Activated T-helper 2 cell treated with anti-CD3 and anti-CD28 coated beads, Interferon-gamma antibody, Interleukin-2, Interleukin-4, amounts not matched to agents 10 μg/mL and 5 μg/mL and 100 μg/mL, durations not matched to agents 14 hours and 24 hours and 36 hours (primary cell): ENCODE measurements at regions not wholly inside any gene's neighbourhood (a gene's known extent, or its start where the extent isn't known, plus 50 kb on each side); places are given as distances from the start of the nearest gene placed in this dataset.
"Not testable (repeated sequence)": the region's sequence is repeated elsewhere in the genome, so short reads cannot be mapped to it uniquely, and the experiment has no call there.

Experiments
- DNase-seq: peaks from one replicate; pipeline ENCODE4 v3.0.0; 2021; ENCODE audit warnings: low spot score
- H3K27ac Mint-ChIP-seq: one replicate; pipeline ENCODE4 v1.8.0; 2021; ENCODE audit warnings: mixed read lengths
- H3K27me3 Mint-ChIP-seq: one replicate; pipeline ENCODE4 v1.8.0; 2021; ENCODE audit warnings: low read depth, mixed read lengths
- H3K36me3 Mint-ChIP-seq: one replicate; pipeline ENCODE4 v1.8.0; 2021; ENCODE audit warnings: low read depth, mixed read lengths
- H3K4me1 Mint-ChIP-seq: one replicate; pipeline ENCODE4 v1.8.0; 2021; ENCODE audit warnings: low read depth, mixed read lengths
- H3K4me3 Mint-ChIP-seq: one replicate; pipeline ENCODE4 v1.8.0; 2021; ENCODE audit warnings: low read depth, mild to moderate bottlenecking, moderate library complexity, mixed read lengths
- H3K9me3 Mint-ChIP-seq: one replicate; pipeline ENCODE4 v1.8.0; 2021; ENCODE audit warnings: mixed read lengths
- intact Hi-C: fragments of 100-400 bp; cut with micrococcal nuclease; formaldehyde crosslinking; loops from one replicate; pipeline ENCODE4 v1.15.1; 2023

GRCh38 chr4:23039818-23040217 is 347.1 kb downstream of the GBA3 start:
- intact Hi-C loops, result no loop called here
- no peaks in the 10 kb centered on the region for H3K4me1 Mint-ChIP-seq
- H3K9me3 Mint-ChIP-seq, result no peaks in the 10 kb centered on the region
- no peaks in the 10 kb centered on the region for H3K36me3 Mint-ChIP-seq
- no peak overlapping the region for H3K4me3 Mint-ChIP-seq
- H3K27me3 Mint-ChIP-seq, result no peaks in the 10 kb centered on the region
- DNase-seq, result no peak
- H3K27ac Mint-ChIP-seq, result no peak overlapping the region

- intact Hi-C loops, result no loop called here
- H3K4me1 Mint-ChIP-seq, result no peaks in the 10 kb centered on the region
- H3K4me3 Mint-ChIP-seq, result no peak overlapping the region
- no peaks in the 10 kb centered on the region for H3K27me3 Mint-ChIP-seq
- H3K36me3 Mint-ChIP-seq, result no peaks in the 10 kb centered on the region
- H3K9me3 Mint-ChIP-seq, result no peaks in the 10 kb centered on the region
- no peak for DNase-seq
- no peak overlapping the region for H3K27ac Mint-ChIP-seq
Measured at GRCh38 chr4:23038626-23039491, 346.1 kb downstream of the GBA3 start.

GRCh38 chr4:23036921-23037495 is 344.3 kb downstream of the GBA3 start:
- Mint-ChIP-seq H3K4me1 (no peaks in the 10 kb centered on the region), H3K27me3 (no peaks in the 10 kb centered on the region), H3K4me3 (no peak overlapping the region), H3K36me3 (no peaks in the 10 kb centered on the region), H3K27ac (no peak overlapping the region), H3K9me3 (no peaks in the 10 kb centered on the region)
- intact Hi-C loops, result no loop called here
- DNase-seq, result no peak

- Mint-ChIP-seq H3K4me1 (no peaks in the 10 kb centered on the region), H3K27ac (no peak overlapping the region), H3K36me3 (no peaks in the 10 kb centered on the region), H3K4me3 (no peak overlapping the region), H3K9me3 (no peaks in the 10 kb centered on the region), H3K27me3 (no peaks in the 10 kb centered on the region)
- DNase-seq, result no peak
- intact Hi-C loops, result no loop called here
Measured at GRCh38 chr4:23036503-23036902, 343.8 kb downstream of the GBA3 start.

GRCh38 chr4:23035521-23036056 is 342.9 kb downstream of the GBA3 start:
- H3K4me1 Mint-ChIP-seq, result no peaks in the 10 kb centered on the region
- intact Hi-C loops, result no loop called here
- H3K27ac Mint-ChIP-seq, result no peak overlapping the region
- no peak overlapping the region for H3K4me3 Mint-ChIP-seq
- H3K27me3 Mint-ChIP-seq, result no peaks in the 10 kb centered on the region
- DNase-seq, result no peak
- no peaks in the 10 kb centered on the region for H3K36me3 Mint-ChIP-seq
- H3K9me3 Mint-ChIP-seq, result no peaks in the 10 kb centered on the region

- no peaks in the 10 kb centered on the region for H3K27me3 Mint-ChIP-seq
- no peaks in the 10 kb centered on the region for H3K36me3 Mint-ChIP-seq
- no peaks in the 10 kb centered on the region for H3K9me3 Mint-ChIP-seq
- H3K4me3 Mint-ChIP-seq, result no peak overlapping the region
- intact Hi-C loops, result no loop called here
- H3K4me1 Mint-ChIP-seq, result no peaks in the 10 kb centered on the region
- no peak for DNase-seq
- H3K27ac Mint-ChIP-seq, result no peak overlapping the region
Measured at GRCh38 chr4:23034731-23035130, 342.0 kb downstream of the GBA3 start.

- no peaks in the 10 kb centered on the region for H3K27me3 Mint-ChIP-seq
- H3K27ac Mint-ChIP-seq, result no peak overlapping the region
- H3K36me3 Mint-ChIP-seq, result no peaks in the 10 kb centered on the region
- DNase-seq, result no peak
- H3K4me1 Mint-ChIP-seq, result no peaks in the 10 kb centered on the region
- no peak overlapping the region for H3K4me3 Mint-ChIP-seq
- intact Hi-C loops, result no loop called here
- H3K9me3 Mint-ChIP-seq, result no peaks in the 10 kb centered on the region
Measured at GRCh38 chr4:23033796-23034195, 341.1 kb downstream of the GBA3 start.

- H3K36me3 Mint-ChIP-seq, result no peaks in the 10 kb centered on the region
- DNase-seq, result no peak
- intact Hi-C loops, result no loop called here
- no peaks in the 10 kb centered on the region for H3K9me3 Mint-ChIP-seq
- H3K4me1 Mint-ChIP-seq, result no peaks in the 10 kb centered on the region
- H3K27ac Mint-ChIP-seq, result no peak overlapping the region
- no peak overlapping the region for H3K4me3 Mint-ChIP-seq
- no peaks in the 10 kb centered on the region for H3K27me3 Mint-ChIP-seq
Measured at GRCh38 chr4:23028875-23029274, 336.1 kb downstream of the GBA3 start.

- no peaks in the 10 kb centered on the region for H3K4me1 Mint-ChIP-seq
- H3K27me3 Mint-ChIP-seq, result no peaks in the 10 kb centered on the region
- H3K27ac Mint-ChIP-seq, result no peak overlapping the region
- intact Hi-C loops, result no loop called here
- DNase-seq, result no peak
- H3K36me3 Mint-ChIP-seq, result no peaks in the 10 kb centered on the region
- no peaks in the 10 kb centered on the region for H3K9me3 Mint-ChIP-seq
- H3K4me3 Mint-ChIP-seq, result no peak overlapping the region
Measured at GRCh38 chr4:23023666-23024065, 330.9 kb downstream of the GBA3 start.

GRCh38 chr4:23023121-23023520 is 330.4 kb downstream of the GBA3 start:
- Mint-ChIP-seq H3K9me3 (no peaks in the 10 kb centered on the region), H3K27me3 (no peaks in the 10 kb centered on the region), H3K4me1 (no peaks in the 10 kb centered on the region), H3K4me3 (no peak overlapping the region), H3K36me3 (no peaks in the 10 kb centered on the region), H3K27ac (no peak overlapping the region)
- DNase-seq, result no peak
- intact Hi-C loops, result no loop called here

- DNase-seq, result no peak
- H3K9me3 Mint-ChIP-seq, result no peaks in the 10 kb centered on the region
- no peak overlapping the region for H3K27ac Mint-ChIP-seq
- no peaks in the 10 kb centered on the region for H3K36me3 Mint-ChIP-seq
- intact Hi-C loops, result no loop called here
- H3K27me3 Mint-ChIP-seq, result no peaks in the 10 kb centered on the region
- H3K4me1 Mint-ChIP-seq, result no peaks in the 10 kb centered on the region
- no peak overlapping the region for H3K4me3 Mint-ChIP-seq
Measured at GRCh38 chr4:23022032-23022431, 329.3 kb downstream of the GBA3 start.

GRCh38 chr4:23021040-23021439 is 328.3 kb downstream of the GBA3 start:
- no peak overlapping the region for H3K27ac Mint-ChIP-seq
- H3K4me1 Mint-ChIP-seq, result no peaks in the 10 kb centered on the region
- no peaks in the 10 kb centered on the region for H3K36me3 Mint-ChIP-seq
- H3K9me3 Mint-ChIP-seq, result no peaks in the 10 kb centered on the region
- intact Hi-C loops, result no loop called here
- no peaks in the 10 kb centered on the region for H3K27me3 Mint-ChIP-seq
- DNase-seq, result no peak
- H3K4me3 Mint-ChIP-seq, result no peak overlapping the region

GRCh38 chr4:23020399-23020798 is 327.7 kb downstream of the GBA3 start:
- intact Hi-C loops, H3K27ac Mint-ChIP-seq, H3K27me3 Mint-ChIP-seq, H3K9me3 Mint-ChIP-seq, H3K36me3 Mint-ChIP-seq, H3K4me1 Mint-ChIP-seq, DNase-seq, H3K4me3 Mint-ChIP-seq: not testable (repeated sequence)
